Kidney (tissue), 13 donors: ENCODE measurements at regions not wholly inside any gene's neighbourhood (a gene's known extent, or its start where the extent isn't known, plus 50 kb on each side); places are given as distances from the start of the nearest gene placed in this dataset.

Experiments used
- DNase-seq, 5 donors: peaks; one replicate each; pipeline ENCODE4 v3.0.0-alpha.2; 2013 to 2020
- FAIRE-seq: peaks from 2 replicates; lab custom pipeline; 2012; peaks lifted over from hg19 to GRCh38; lab: Jason Lieb, UNC
- H3K27ac ChIP-seq, 2 donors: one replicate each; pipeline ENCODE4 v1.7.0; 2013; ENCODE audit warnings: low read depth in 2 of 2, low read length in 2 of 2, inconsistent platforms in 1 of 2
- H3K27me3 ChIP-seq: one replicate; pipeline ENCODE4 v1.7.1; 2013; ENCODE audit warnings: low read length, inconsistent platforms; ENCODE audit not compliant: control insufficient read depth, insufficient read depth
- H3K36me3 ChIP-seq, 3 donors: one replicate each; pipeline versions ENCODE4 v1.7.0 to v1.7.1; 2013; ENCODE audit warnings: low read length in 3 of 3, control low read depth in 1 of 3, inconsistent platforms in 1 of 3; ENCODE audit not compliant: insufficient read depth in 3 of 3, control insufficient read depth in 2 of 3
- H3K4me1 ChIP-seq, 3 donors: one replicate each; pipeline versions ENCODE4 v1.7.0 to v1.7.1; 2013; ENCODE audit warnings: low read length in 3 of 3, inconsistent platforms in 1 of 3, low read depth in 1 of 3; ENCODE audit not compliant: control insufficient read depth in 2 of 3, insufficient read depth in 2 of 3
- H3K4me3 ChIP-seq, 3 donors: one replicate each; pipeline versions ENCODE4 v1.7.0 to v1.8.1; 2013; ENCODE audit warnings: low read length in 3 of 3, control low read depth in 1 of 3, inconsistent platforms in 1 of 3
- H3K9ac ChIP-seq, 3 donors: one replicate each; pipeline versions ENCODE4 v1.7.0 to v1.7.1; 2013; ENCODE audit warnings: low read length in 3 of 3, control low read depth in 1 of 3, inconsistent platforms in 1 of 3
- H3K9me3 ChIP-seq, 3 donors: one replicate each; pipeline versions ENCODE4 v1.7.0 to v1.7.1; 2013; ENCODE audit warnings: low read length in 3 of 3, control low read depth in 1 of 3, inconsistent platforms in 1 of 3; ENCODE audit not compliant: control insufficient read depth in 2 of 3, insufficient read depth in 1 of 3
- intact Hi-C: fragments of 100-400 bp; cut with DNase I; formaldehyde crosslinking; loops from one replicate; pipeline ENCODE4 v1.11.1; 2022
- TF ChIP-seq, protein P1 (sequence below): IDR thresholded peaks from 3 replicates; pipeline ENCODE4 v1.5.1; 2012; ENCODE audit warnings: mild to moderate bottlenecking, moderate library complexity, borderline replicate concordance; ENCODE audit not compliant: insufficient read depth; ENCODE audit errors: extremely low read depth
- donor health status: control.
- donor health status: control.
- donor health status: control.
- donor health status: control.
- donor health status: control.
- donor health status: DM: yes; HTN: yes; CAD: no.
- donor health status: Normal renal cell carcinoma (clear cell type).

DNA sequence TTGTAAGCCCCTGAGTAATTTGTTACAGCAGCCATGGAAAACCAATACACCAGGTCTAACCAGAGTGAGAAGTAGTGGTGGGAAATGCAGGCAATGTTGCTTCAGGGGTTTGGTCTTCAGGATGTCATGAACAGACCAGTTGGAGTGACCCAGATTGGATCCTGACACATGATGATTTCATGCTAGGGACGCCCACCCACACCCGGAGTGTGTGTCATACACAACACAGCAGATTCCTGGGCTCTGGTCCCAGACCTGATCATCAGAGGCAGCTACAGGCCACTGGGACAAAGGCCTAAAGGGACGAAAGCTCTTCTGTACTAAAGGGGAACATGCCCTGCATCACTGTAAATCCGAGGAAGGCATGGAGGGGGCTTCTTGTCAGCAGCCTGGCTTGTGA is 194.2 kb downstream of the NSG2 start:
- Histone ChIP-seq H3K4me1 (no peaks in the 10 kb centered on the region), H3K9ac (no peak overlapping the region), H3K36me3 (no peaks in the 10 kb centered on the region), H3K27ac (no peak overlapping the region), H3K4me3 (no peak overlapping the region), H3K9me3 (peaks cover 0 to 5% (median 2%) of the 10 kb centered on the region in 3 donors), H3K27me3 (no peaks in the 10 kb centered on the region)
- DNase-seq (no peak), FAIRE-seq (no peak)
- TF ChIP-seq, protein P1, sequence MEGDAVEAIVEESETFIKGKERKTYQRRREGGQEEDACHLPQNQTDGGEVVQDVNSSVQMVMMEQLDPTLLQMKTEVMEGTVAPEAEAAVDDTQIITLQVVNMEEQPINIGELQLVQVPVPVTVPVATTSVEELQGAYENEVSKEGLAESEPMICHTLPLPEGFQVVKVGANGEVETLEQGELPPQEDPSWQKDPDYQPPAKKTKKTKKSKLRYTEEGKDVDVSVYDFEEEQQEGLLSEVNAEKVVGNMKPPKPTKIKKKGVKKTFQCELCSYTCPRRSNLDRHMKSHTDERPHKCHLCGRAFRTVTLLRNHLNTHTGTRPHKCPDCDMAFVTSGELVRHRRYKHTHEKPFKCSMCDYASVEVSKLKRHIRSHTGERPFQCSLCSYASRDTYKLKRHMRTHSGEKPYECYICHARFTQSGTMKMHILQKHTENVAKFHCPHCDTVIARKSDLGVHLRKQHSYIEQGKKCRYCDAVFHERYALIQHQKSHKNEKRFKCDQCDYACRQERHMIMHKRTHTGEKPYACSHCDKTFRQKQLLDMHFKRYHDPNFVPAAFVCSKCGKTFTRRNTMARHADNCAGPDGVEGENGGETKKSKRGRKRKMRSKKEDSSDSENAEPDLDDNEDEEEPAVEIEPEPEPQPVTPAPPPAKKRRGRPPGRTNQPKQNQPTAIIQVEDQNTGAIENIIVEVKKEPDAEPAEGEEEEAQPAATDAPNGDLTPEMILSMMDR = no peak
- intact Hi-C loops = no loop called here

DNA sequence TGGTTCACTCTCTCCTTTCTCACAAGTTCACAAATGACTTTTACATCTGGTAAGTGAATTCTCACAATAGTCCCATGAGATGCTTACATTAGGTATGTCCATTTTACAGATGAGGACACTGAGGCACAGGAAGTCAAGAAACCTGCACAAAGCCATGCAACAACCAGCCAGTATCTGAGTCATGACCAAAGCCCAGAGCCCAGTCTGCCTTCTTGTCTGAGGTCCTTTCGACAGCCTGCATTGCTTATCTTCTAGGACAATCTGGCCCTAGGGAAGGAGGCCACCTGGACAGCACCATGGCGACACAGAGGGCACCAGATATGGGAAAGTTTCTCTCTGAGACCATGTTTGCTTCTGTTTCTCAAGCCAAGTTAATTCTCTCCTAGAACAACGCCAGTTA is 197.1 kb downstream of the NSG2 start:
- no peak for FAIRE-seq

GRCh38 chr5:174243904-174244303 is 198.4 kb downstream of the NSG2 start:
- peaks cover 0 to 5% (median 4%) of the 10 kb centered on the region in 3 donors for H3K9me3 ChIP-seq
- no peak overlapping the region for H3K4me3 ChIP-seq
- TF ChIP-seq, protein P1 = no peak
- intact Hi-C loops = no loop called here
- no peak overlapping the region for H3K27ac ChIP-seq
- H3K4me1 ChIP-seq = no peaks in the 10 kb centered on the region
- FAIRE-seq = no peak
- no peaks in the 10 kb centered on the region for H3K36me3 ChIP-seq
- DNase-seq = no peak
- no peaks in the 10 kb centered on the region for H3K27me3 ChIP-seq
- H3K9ac ChIP-seq = no peak overlapping the region

More for the DNA sequence above, 197.1 kb downstream of the NSG2 start:
- H3K4me1 ChIP-seq = no peaks in the 10 kb centered on the region
- no peak overlapping the region for H3K9ac ChIP-seq
- H3K36me3 ChIP-seq = no peaks in the 10 kb centered on the region
- no peaks in the 10 kb centered on the region for H3K27me3 ChIP-seq
- intact Hi-C loops = no loop called here
- no peak for DNase-seq
- H3K4me3 ChIP-seq = no peak overlapping the region
- H3K9me3 ChIP-seq = peaks cover 0 to 5% (median 2%) of the 10 kb centered on the region in 3 donors
- TF ChIP-seq, protein P1 = no peak
- no peak overlapping the region for H3K27ac ChIP-seq

DNA sequence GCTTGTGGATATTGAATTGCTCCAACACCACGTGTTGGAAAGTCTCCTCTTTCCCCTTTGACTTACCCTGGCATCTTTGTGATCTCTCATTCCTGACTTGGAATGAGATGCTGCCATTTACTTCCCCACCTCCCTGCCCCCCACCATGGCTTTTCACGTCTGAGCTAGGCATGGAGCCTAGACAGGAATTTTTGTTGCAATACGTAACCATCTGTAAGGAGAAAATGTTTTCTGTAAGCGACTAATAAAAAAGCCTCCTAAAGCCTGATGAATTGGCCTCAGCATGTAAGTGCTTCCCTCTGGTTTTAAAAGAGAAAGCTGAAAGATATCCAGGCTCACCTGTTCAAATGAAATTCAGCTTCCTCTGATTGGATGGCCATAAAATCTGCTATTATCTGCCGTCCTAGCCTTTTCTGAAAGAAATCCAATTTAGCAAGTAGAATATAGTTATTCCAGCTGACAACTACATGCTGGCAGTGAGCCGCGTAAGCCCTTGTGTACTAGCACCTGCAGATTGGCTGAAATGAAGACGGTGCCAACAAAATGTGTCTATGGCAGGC is 200.1 kb downstream of the NSG2 start:
- H3K9ac ChIP-seq = no peak overlapping the region
- no peaks in the 10 kb centered on the region for H3K36me3 ChIP-seq
- H3K9me3 ChIP-seq = peaks cover 0 to 4% (median 0%) of the 10 kb centered on the region in 3 donors
- H3K27me3 ChIP-seq = no peaks in the 10 kb centered on the region
- TF ChIP-seq, protein P1 = no peak
- H3K4me3 ChIP-seq = no peak overlapping the region
- intact Hi-C loops = no loop called here
- no peak overlapping the region for H3K27ac ChIP-seq
- DNase-seq (no peak), FAIRE-seq (no peak)
- no peaks in the 10 kb centered on the region for H3K4me1 ChIP-seq
